ENCODE measurements at regions not wholly inside any gene's neighbourhood (a gene's known extent, or its start where the extent isn't known, plus 50 kb on each side); places are given as distances from the start of the nearest gene placed in this dataset.

GRCh38 chr18:54673936-54674335, 82.9 kb downstream of the DYNAP start:
- TF ChIP-seq POLR2AphosphoS5 (IDR thresholded peaks at IDR 0.05) (no peak), CTCF (IDR thresholded peaks at IDR 0.05 in 8 of 11, conservative IDR thresholded peaks at IDR 0.05 in 3 of 11) (no peak)
